MCF 10A (cell line): ENCODE measurements at regions not wholly inside any gene's neighbourhood (a gene's known extent, or its start where the extent isn't known, plus 50 kb on each side); places are given as distances from the start of the nearest gene placed in this dataset.

Source experiments
- BruUV-seq: library from RNA; stranded (reverse); fragments of 400-500 nt; replicated peaks from 2 replicates; lab custom pipeline; 2021; lab: Mats Ljungman, UMichigan
- CTCF ChIA-PET: fragments of 300-600 bp; sonication (Branson Sonifier 250); formaldehyde crosslinking; extraction: SDS; loops from one replicate; lab custom pipeline; 2021; ENCODE audit warnings: antibody characterized with exemption, inconsistent platforms; lab: Yijun Ruan, JAX
- POLR2A ChIA-PET: fragments of 300-600, 350-650 bp; sonication (Branson Sonifier 250); formaldehyde crosslinking; extraction: SDS; loops from one replicate; lab custom pipeline; 2020; ENCODE audit warnings: antibody characterized with exemption, inconsistent platforms; lab: Yijun Ruan, JAX
- DNase-seq: peaks from one replicate; pipeline ENCODE4 v3.0.0-alpha.2; 2018; ENCODE audit not compliant: unreplicated experiment
- H3K27ac Mint-ChIP-seq: one replicate; pipeline ENCODE4 v1.8.0; 2022; ENCODE audit warnings: mild to moderate bottlenecking, low read depth, mixed read lengths; ENCODE audit not compliant: unreplicated experiment
- H3K27me3 Mint-ChIP-seq: one replicate; pipeline ENCODE4 v1.8.0; 2022; ENCODE audit warnings: mixed read lengths; ENCODE audit not compliant: insufficient read depth, unreplicated experiment
- H3K36me3 Mint-ChIP-seq: one replicate; pipeline ENCODE4 v1.8.0; 2022; ENCODE audit warnings: mild to moderate bottlenecking, moderate library complexity, mixed read lengths; ENCODE audit not compliant: insufficient read depth, unreplicated experiment
- H3K4me1 Mint-ChIP-seq: one replicate; pipeline ENCODE4 v1.8.0; 2022; ENCODE audit warnings: mixed read lengths; ENCODE audit not compliant: insufficient read depth, unreplicated experiment
- H3K4me3 Mint-ChIP-seq: one replicate; pipeline ENCODE4 v1.8.0; 2022; ENCODE audit warnings: mild to moderate bottlenecking, moderate library complexity, mixed read lengths; ENCODE audit not compliant: unreplicated experiment
- H3K9me3 Mint-ChIP-seq: one replicate; pipeline ENCODE4 v1.8.0; 2022; ENCODE audit warnings: mixed read lengths; ENCODE audit not compliant: unreplicated experiment
- intact Hi-C: fragments of 100-400 bp; cut with micrococcal nuclease; formaldehyde crosslinking; loops from 2 replicates; pipeline ENCODE4 v1.14.1; 2022
- TF ChIP-seq, protein P1 (sequence below): fragments of 200-600 bp; IDR thresholded peaks from one replicate; pipeline ENCODE4 v1.8.0; 2022; ENCODE audit warnings: antibody characterized with exemption, mild to moderate bottlenecking; ENCODE audit not compliant: unreplicated experiment

DNA sequence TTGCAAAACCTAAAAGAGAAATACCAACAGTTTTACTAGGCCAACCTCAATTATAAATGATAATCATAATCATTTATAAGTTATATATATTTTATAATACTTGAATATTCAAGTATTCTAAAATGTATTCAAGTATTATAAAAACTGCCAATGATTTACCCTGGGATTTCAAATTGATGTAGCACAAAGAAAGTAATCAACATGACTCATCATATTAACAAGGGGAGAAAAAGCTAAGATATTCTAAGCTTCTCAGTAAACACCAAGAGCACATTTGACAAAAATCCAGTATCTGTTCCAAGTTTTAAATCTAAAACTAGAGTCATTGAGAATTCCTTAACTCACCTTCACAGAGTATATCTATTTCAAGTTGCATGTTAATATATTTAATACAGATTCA lies 56.1 kb downstream of the CAPZA3 start:
- DNase-seq: no peak
- TF ChIP-seq, protein P1, sequence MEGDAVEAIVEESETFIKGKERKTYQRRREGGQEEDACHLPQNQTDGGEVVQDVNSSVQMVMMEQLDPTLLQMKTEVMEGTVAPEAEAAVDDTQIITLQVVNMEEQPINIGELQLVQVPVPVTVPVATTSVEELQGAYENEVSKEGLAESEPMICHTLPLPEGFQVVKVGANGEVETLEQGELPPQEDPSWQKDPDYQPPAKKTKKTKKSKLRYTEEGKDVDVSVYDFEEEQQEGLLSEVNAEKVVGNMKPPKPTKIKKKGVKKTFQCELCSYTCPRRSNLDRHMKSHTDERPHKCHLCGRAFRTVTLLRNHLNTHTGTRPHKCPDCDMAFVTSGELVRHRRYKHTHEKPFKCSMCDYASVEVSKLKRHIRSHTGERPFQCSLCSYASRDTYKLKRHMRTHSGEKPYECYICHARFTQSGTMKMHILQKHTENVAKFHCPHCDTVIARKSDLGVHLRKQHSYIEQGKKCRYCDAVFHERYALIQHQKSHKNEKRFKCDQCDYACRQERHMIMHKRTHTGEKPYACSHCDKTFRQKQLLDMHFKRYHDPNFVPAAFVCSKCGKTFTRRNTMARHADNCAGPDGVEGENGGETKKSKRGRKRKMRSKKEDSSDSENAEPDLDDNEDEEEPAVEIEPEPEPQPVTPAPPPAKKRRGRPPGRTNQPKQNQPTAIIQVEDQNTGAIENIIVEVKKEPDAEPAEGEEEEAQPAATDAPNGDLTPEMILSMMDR: no peak
- Mint-ChIP-seq H3K4me1 (no peaks in the 10 kb centered on the region), H3K27me3 (no peaks in the 10 kb centered on the region), H3K9me3 (no peaks in the 10 kb centered on the region), H3K27ac (no peak overlapping the region), H3K36me3 (no peaks in the 10 kb centered on the region), H3K4me3 (no peak overlapping the region)
- BruUV-seq: no TSS peak
- ChIA-PET CTCF (no interaction called here), POLR2A (no interaction called here)
- intact Hi-C loops: no loop called here

GRCh38 chr12:18797604-18798003 lies 59.7 kb downstream of the CAPZA3 start:
- no TSS peak for BruUV-seq
- CTCF ChIA-PET: interaction anchor here (0.5 kb wide), 1 partner anchor 12 kb away, joined by 3 read pairs; no protein-coding TSS in a partner anchor
- intact Hi-C loops: no loop called here
- Mint-ChIP-seq H3K27ac (no peak overlapping the region), H3K36me3 (no peaks in the 10 kb centered on the region), H3K27me3 (no peaks in the 10 kb centered on the region), H3K4me3 (no peak overlapping the region), H3K9me3 (no peaks in the 10 kb centered on the region), H3K4me1 (no peaks in the 10 kb centered on the region)
- POLR2A ChIA-PET: no interaction called here
- no peak for DNase-seq
- TF ChIP-seq, protein P1: no peak

GRCh38 chr12:18798535-18799361 lies 60.8 kb downstream of the CAPZA3 start:
- CTCF ChIA-PET: interaction anchor here (0.6 kb wide), 1 partner anchor 66 kb away, joined by 3 read pairs; no protein-coding TSS in a partner anchor
- Mint-ChIP-seq H3K9me3 (no peaks in the 10 kb centered on the region), H3K4me1 (no peaks in the 10 kb centered on the region), H3K27ac (no peak overlapping the region), H3K36me3 (no peaks in the 10 kb centered on the region), H3K27me3 (no peaks in the 10 kb centered on the region), H3K4me3 (no peak overlapping the region)
- TF ChIP-seq, protein P1: no peak
- DNase-seq: no peak
- intact Hi-C loops: no loop called here
- POLR2A ChIA-PET: no interaction called here
- BruUV-seq: no TSS peak

DNA sequence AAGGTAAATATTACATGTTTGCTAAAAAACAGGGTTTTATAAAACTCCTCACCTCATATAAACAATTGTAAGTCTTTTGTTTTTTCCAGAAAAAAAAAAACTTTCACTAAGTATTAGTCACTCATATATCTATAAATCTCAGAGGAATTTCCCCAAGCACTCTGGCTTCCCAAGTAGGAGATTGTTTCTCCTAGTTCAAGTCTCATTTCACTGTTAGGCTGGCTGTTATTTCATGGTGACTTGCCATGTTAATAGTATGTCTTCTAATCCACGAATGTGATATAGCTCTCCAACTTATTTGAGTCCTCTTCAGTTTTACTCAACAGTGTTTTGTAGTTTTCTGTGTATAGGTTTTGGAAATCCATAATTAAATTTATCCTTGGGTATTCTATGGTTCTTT lies 61.6 kb downstream of the CAPZA3 start:
- TF ChIP-seq, protein P1: no peak
- no peaks in the 10 kb centered on the region for H3K4me1 Mint-ChIP-seq
- H3K27ac Mint-ChIP-seq: no peak overlapping the region
- intact Hi-C loops: no loop called here
- H3K36me3 Mint-ChIP-seq: no peaks in the 10 kb centered on the region
- no peak overlapping the region for H3K4me3 Mint-ChIP-seq
- BruUV-seq: no TSS peak
- ChIA-PET POLR2A (no interaction called here), CTCF (no interaction called here)
- no peaks in the 10 kb centered on the region for H3K27me3 Mint-ChIP-seq
- H3K9me3 Mint-ChIP-seq: no peaks in the 10 kb centered on the region
- DNase-seq: no peak
